ENCODE measurements at regions not wholly inside any gene's neighbourhood (a gene's known extent, or its start where the extent isn't known, plus 50 kb on each side); places are given as distances from the start of the nearest gene placed in this dataset.
"Not testable (repeated sequence)": the region's sequence is repeated elsewhere in the genome, so short reads cannot be mapped to it uniquely, and the experiment has no call there.

GRCh38 chr3:144877356-144877755 is 905.7 kb downstream of the DIPK2A start:
- no peak for DNase-seq
- no peaks in the 10 kb centered on the region for H3K4me1 ChIP-seq

GRCh38 chr3:144879701-144880100 is 908.1 kb downstream of the DIPK2A start:
- no peaks in the 10 kb centered on the region for H3K36me3 ChIP-seq (ENCODE audit: insufficient read depth in 1 of 2, low read depth in 1 of 2)
- intact Hi-C loops (cut with DNase I), result no loop called here
- H3K27ac ChIP-seq, result no peak overlapping the region
- WGBS, 3 donors, result 89 to 91% (median 90%) methylated on average over 3 of the region's 3 CpGs
- DNase-seq (no peak), ATAC-seq (no peak)
- H3K27me3 ChIP-seq (ENCODE audit: insufficient read depth in 3 of 3, low read length in 2 of 3), result no peaks in the 10 kb centered on the region
- no peaks in the 10 kb centered on the region for H3K4me1 ChIP-seq
- H3K9me3 ChIP-seq, result no peaks in the 10 kb centered on the region
- TF ChIP-seq CTCF (IDR thresholded peaks at IDR 0.05), result no peak
- H3K4me3 ChIP-seq, result no peak overlapping the region

More at GRCh38 chr3:144877356-144877755, 905.7 kb downstream of the DIPK2A start:
- ATAC-seq, result no peak
- TF ChIP-seq CTCF (IDR thresholded peaks at IDR 0.05), result no peak
- no peak overlapping the region for H3K27ac ChIP-seq
- intact Hi-C loops (cut with DNase I), result no loop called here
- H3K36me3 ChIP-seq (ENCODE audit: insufficient read depth in 1 of 2, low read depth in 1 of 2), result no peaks in the 10 kb centered on the region
- no peaks in the 10 kb centered on the region for H3K27me3 ChIP-seq (ENCODE audit: insufficient read depth in 3 of 3, low read length in 2 of 3)
- H3K9me3 ChIP-seq, result no peaks in the 10 kb centered on the region
- H3K4me3 ChIP-seq, result no peak overlapping the region
- WGBS, 3 donors, result 92 to 93% (median 93%) methylated on average over 9 of the region's 9 CpGs

GRCh38 chr3:144893980-144894379 is 922.4 kb downstream of the DIPK2A start:
- no peak for TF ChIP-seq CTCF (IDR thresholded peaks at IDR 0.05)
- Histone ChIP-seq H3K4me3 (no peak overlapping the region), H3K4me1 (no peaks in the 10 kb centered on the region), H3K27me3 (ENCODE audit: insufficient read depth in 3 of 3, low read length in 2 of 3) (no peaks in the 10 kb centered on the region), H3K9me3 (no peaks in the 10 kb centered on the region), H3K36me3 (ENCODE audit: insufficient read depth in 1 of 2, low read depth in 1 of 2) (no peaks in the 10 kb centered on the region), H3K27ac (no peak overlapping the region)
- intact Hi-C loops (cut with DNase I), result no loop called here
- no peak for DNase-seq
- ATAC-seq, result no peak
- WGBS, 3 donors, result 96 to 98% (median 97%) methylated on average over 5 of the region's 5 CpGs

- DNase-seq, result no peak
- Histone ChIP-seq H3K4me1 (no peaks in the 10 kb centered on the region), H3K4me3 (no peak overlapping the region), H3K36me3 (ENCODE audit: insufficient read depth in 1 of 2, low read depth in 1 of 2) (no peaks in the 10 kb centered on the region), H3K27me3 (ENCODE audit: insufficient read depth in 3 of 3, low read length in 2 of 3) (no peaks in the 10 kb centered on the region), H3K27ac (no peak overlapping the region), H3K9me3 (no peaks in the 10 kb centered on the region)
- 70 to 77% (median 73%) methylated on average over 2 of the region's 2 CpGs for WGBS, 3 donors
- ATAC-seq, result no peak
- intact Hi-C loops (cut with DNase I), result no loop called here
- no peak for TF ChIP-seq CTCF (IDR thresholded peaks at IDR 0.05)
Observed at GRCh38 chr3:144894576-144894975, 923.0 kb downstream of the DIPK2A start.

GRCh38 chr3:144900366-144900765 is 928.7 kb downstream of the DIPK2A start:
- H3K27me3 ChIP-seq (ENCODE audit: insufficient read depth in 3 of 3, low read length in 2 of 3), result no peaks in the 10 kb centered on the region
- DNase-seq, result no peak

GRCh38 chr3:144907581-144907980 is 936.0 kb downstream of the DIPK2A start:
- 63 to 74% (median 66%) methylated on average over 3 of the region's 3 CpGs for WGBS, 3 donors
- intact Hi-C loops (cut with DNase I); H3K27ac ChIP-seq; DNase-seq; ATAC-seq; H3K4me3 ChIP-seq; H3K9me3 ChIP-seq; H3K4me1 ChIP-seq; H3K36me3 ChIP-seq (ENCODE audit: insufficient read depth in 1 of 2, low read depth in 1 of 2); H3K27me3 ChIP-seq (ENCODE audit: insufficient read depth in 3 of 3, low read length in 2 of 3): not testable (repeated sequence)

More at GRCh38 chr3:144900366-144900765, 928.7 kb downstream of the DIPK2A start:
- H3K4me1 ChIP-seq, result no peaks in the 10 kb centered on the region
- TF ChIP-seq CTCF (IDR thresholded peaks at IDR 0.05), result no peak
- no peak overlapping the region for H3K27ac ChIP-seq
- no peaks in the 10 kb centered on the region for H3K36me3 ChIP-seq (ENCODE audit: insufficient read depth in 1 of 2, low read depth in 1 of 2)
- ATAC-seq, result no peak
- H3K9me3 ChIP-seq, result no peaks in the 10 kb centered on the region
- no peak overlapping the region for H3K4me3 ChIP-seq
- intact Hi-C loops (cut with DNase I), result no loop called here
